HepG2 (cell line): ENCODE measurements at regions not wholly inside any gene's neighbourhood (a gene's known extent, or its start where the extent isn't known, plus 50 kb on each side); places are given as distances from the start of the nearest gene placed in this dataset.

ENCODE experiments used
- ATAC-seq: fragments of 200-7000 bp; cut with Tn5 transposase; 3 replicates; pipeline ENCODE4 v1.9.1; 2020; ENCODE audit warnings: mild to moderate bottlenecking, moderate library complexity
- BruUV-seq: library from RNA; stranded (reverse); fragments of 400-500 nt; replicated peaks from 2 replicates; lab custom pipeline; 2021; lab: Mats Ljungman, UMichigan
- CTCF ChIA-PET: fragments of 300-600 bp; formaldehyde crosslinking; extraction: SDS; loops from one replicate; lab custom pipeline; 2021; ENCODE audit warnings: low total read pairs, inconsistent platforms, low intra/inter-chr PET ratio; lab: Yijun Ruan, JAX
- POLR2A ChIA-PET: fragments of 350-600 bp; sonication (Branson Sonifier 250); formaldehyde crosslinking; loops from one replicate; lab custom pipeline; 2020; ENCODE audit warnings: antibody characterized with exemption, inconsistent platforms; lab: Yijun Ruan, JAX
- DNase-seq: peaks from one replicate; pipeline ENCODE4 v3.0.0-alpha.2; 2015; ENCODE audit warnings: low spot score
- FAIRE-seq: peaks from 3 replicates; lab custom pipeline; 2011; peaks lifted over from hg19 to GRCh38; lab: Jason Lieb, UNC
- H2AFZ ChIP-seq: one replicate; pipeline ENCODE4 v1.6.1; 2011; ENCODE audit warnings: low read length, inconsistent platforms
- H3K27ac ChIP-seq: fragments of 300-600 bp; 3 replicates; pipeline ENCODE4 v1.8.0; 2011; ENCODE audit warnings: mixed run types, mild to moderate bottlenecking, mixed read lengths, low read length, inconsistent platforms; ENCODE audit not compliant: insufficient read depth; ENCODE audit errors: extremely low read length
- H3K27me3 ChIP-seq, 2 experiments: fragments of 200-600 bp in 1 of 2; 2 replicates in 1 of 2; 3 replicates in 1 of 2; pipeline versions ENCODE4 v1.6.0 to v1.8.0; 2011; ENCODE audit warnings: low read length in 2 of 2, mild to moderate bottlenecking in 2 of 2, moderate library complexity in 2 of 2, inconsistent platforms in 1 of 2; ENCODE audit not compliant: insufficient read depth in 2 of 2, control insufficient read depth in 1 of 2
- H3K36me3 ChIP-seq, 2 experiments: fragments of 200-600 bp in 1 of 2; replicated peaks in 1 of 2; 2 replicates in 1 of 2; 3 replicates in 1 of 2; pipeline versions ENCODE4 v1.5.1 to v1.8.0; 2011; ENCODE audit warnings: low read length in 2 of 2, inconsistent platforms in 1 of 2; ENCODE audit not compliant: insufficient read depth in 2 of 2, control insufficient read depth in 1 of 2
- H3K4me1 ChIP-seq: 2 replicates; pipeline ENCODE4 v1.5.1; 2012; ENCODE audit warnings: low read length, inconsistent platforms; ENCODE audit not compliant: insufficient read depth
- H3K4me2 ChIP-seq: 2 replicates; pipeline ENCODE4 v1.6.0; 2011; ENCODE audit warnings: low read depth, low read length, inconsistent platforms
- H3K4me3 ChIP-seq, 3 experiments: fragments of 200-600 bp in 1 of 3; sonication (generic), shearing (Covaris generic) in 1 of 3; replicated peaks in 1 of 3; 2 replicates each; pipeline ENCODE4 v1.5.1; 2011 to 2016; ENCODE audit warnings: low read length in 3 of 3, inconsistent platforms in 2 of 3, low read depth in 2 of 3, mild to moderate bottlenecking in 2 of 3, control low read depth in 1 of 3, mixed read lengths in 1 of 3; ENCODE audit not compliant: insufficient read depth in 1 of 3
- H3K79me2 ChIP-seq: one replicate; pipeline ENCODE4 v1.6.1; 2011; ENCODE audit warnings: low read length, inconsistent platforms; ENCODE audit not compliant: insufficient read depth
- H3K9ac ChIP-seq: 2 replicates; pipeline ENCODE4 v1.6.0; 2011; ENCODE audit warnings: mild to moderate bottlenecking, low read depth, low read length, inconsistent platforms; ENCODE audit not compliant: insufficient read depth
- H3K9me3 ChIP-seq: 2 replicates; pipeline ENCODE4 v1.5.1; 2012; ENCODE audit warnings: mild to moderate bottlenecking, low read length
- H4K20me1 ChIP-seq: 2 replicates; pipeline ENCODE4 v1.6.0; 2011; ENCODE audit warnings: inconsistent platforms, mild to moderate bottlenecking, low read length, moderate library complexity; ENCODE audit not compliant: insufficient read depth
- ELF1 ChIP-seq: sonication (generic); formaldehyde crosslinking; IDR thresholded peaks from 2 replicates; pipeline ENCODE4 v1.4.0; 2020; ENCODE audit warnings: missing genetic modification reagents
- FOXJ3 ChIP-seq: sonication (generic); formaldehyde crosslinking; IDR thresholded peaks from 2 replicates; pipeline ENCODE4 v1.4.0; 2020; ENCODE audit warnings: missing genetic modification reagents, mild to moderate bottlenecking, borderline replicate concordance
- GPN1 ChIP-seq: sonication (generic); formaldehyde crosslinking; IDR thresholded peaks from 2 replicates; pipeline ENCODE4 v1.5.1; 2020; ENCODE audit warnings: missing genetic modification reagents, borderline replicate concordance
- HHEX ChIP-seq: IDR thresholded peaks from 2 replicates; pipeline ENCODE4 v1.6.1; 2016; ENCODE audit warnings: control low read depth
- KMT2B ChIP-seq: IDR thresholded peaks from 2 replicates; pipeline ENCODE4 v1.6.1; 2016; ENCODE audit warnings: missing genetic modification reagents, missing compliant biosample characterization
- NCOR1 ChIP-seq: fragments of 200-600 bp; sonication (generic); IDR thresholded peaks from 2 replicates; pipeline ENCODE4 v1.7.0; 2017; ENCODE audit warnings: antibody characterized with exemption, low read length, borderline replicate concordance
- STAT5B ChIP-seq: sonication (generic); formaldehyde crosslinking; IDR thresholded peaks from 2 replicates; pipeline ENCODE4 v1.4.0; 2020; ENCODE audit warnings: missing genetic modification reagents
- ZBTB21 ChIP-seq: sonication (generic); formaldehyde crosslinking; IDR thresholded peaks from 2 replicates; pipeline ENCODE4 v1.4.0; 2020; ENCODE audit warnings: missing genetic modification reagents
- ZNF101 ChIP-seq: sonication (generic); formaldehyde crosslinking; IDR thresholded peaks from 2 replicates; pipeline ENCODE4 v1.4.0; 2020; ENCODE audit warnings: mild to moderate bottlenecking, low read depth, missing genetic modification reagents, borderline replicate concordance
- ZNF235 ChIP-seq: sonication (generic); formaldehyde crosslinking; IDR thresholded peaks from 2 replicates; pipeline ENCODE4 v1.8.1; 2023; ENCODE audit warnings: mild to moderate bottlenecking, missing genetic modification reagents, borderline replicate concordance
- ZNF329 ChIP-seq: sonication (generic); formaldehyde crosslinking; IDR thresholded peaks from 2 replicates; pipeline ENCODE4 v1.9.0; 2021; ENCODE audit warnings: low read depth, mild to moderate bottlenecking, missing genetic modification reagents
- ZNF83 ChIP-seq: sonication (generic); formaldehyde crosslinking; IDR thresholded peaks from 2 replicates; pipeline ENCODE4 v1.4.0; 2020; ENCODE audit warnings: missing genetic modification reagents, mild to moderate bottlenecking, borderline replicate concordance
- in situ Hi-C: cut with HindIII; loops from 2 replicates; pipeline ENCODE4 v1.10.0; 2017; ENCODE audit warnings: low pct_unique_long_range_greater_than_20kb; ENCODE audit not compliant: extremely low pct_ligation_motif_present
- intact Hi-C: fragments of 100-400 bp; cut with micrococcal nuclease; formaldehyde crosslinking; loops from one replicate; pipeline ENCODE4 v1.10.0; 2022; ENCODE audit not compliant: unreplicated experiment
- TF ChIP-seq, protein P1 (sequence below): sonication (generic); formaldehyde crosslinking; IDR thresholded peaks from 2 replicates; pipeline ENCODE4 v1.9.0; 2021; ENCODE audit warnings: missing genetic modification reagents, borderline replicate concordance
- TF ChIP-seq, protein P2 (sequence below): sonication (generic); formaldehyde crosslinking; IDR thresholded peaks from 2 replicates; pipeline ENCODE4 v1.9.0; 2022; ENCODE audit warnings: low read depth, missing genetic modification reagents
- TF ChIP-seq, protein P3 (sequence below): sonication (generic); formaldehyde crosslinking; IDR thresholded peaks from 2 replicates; pipeline ENCODE4 v1.4.0; 2020; ENCODE audit warnings: missing genetic modification reagents
- TF ChIP-seq, protein P4 (sequence below): sonication (generic); formaldehyde crosslinking; IDR thresholded peaks from 2 replicates; pipeline ENCODE4 v1.5.0; 2020; ENCODE audit warnings: mild to moderate bottlenecking, missing genetic modification reagents
- TF ChIP-seq, protein P5 (sequence below): sonication (generic); formaldehyde crosslinking; IDR thresholded peaks from 2 replicates; pipeline ENCODE4 v1.8.0; 2022; ENCODE audit warnings: mild to moderate bottlenecking, missing genetic modification reagents; ENCODE audit not compliant: insufficient replicate concordance
- TF ChIP-seq, protein P6 (sequence below): sonication (generic); formaldehyde crosslinking; IDR thresholded peaks from 2 replicates; pipeline ENCODE4 v1.4.0; 2020; ENCODE audit warnings: missing genetic modification reagents

DNA sequence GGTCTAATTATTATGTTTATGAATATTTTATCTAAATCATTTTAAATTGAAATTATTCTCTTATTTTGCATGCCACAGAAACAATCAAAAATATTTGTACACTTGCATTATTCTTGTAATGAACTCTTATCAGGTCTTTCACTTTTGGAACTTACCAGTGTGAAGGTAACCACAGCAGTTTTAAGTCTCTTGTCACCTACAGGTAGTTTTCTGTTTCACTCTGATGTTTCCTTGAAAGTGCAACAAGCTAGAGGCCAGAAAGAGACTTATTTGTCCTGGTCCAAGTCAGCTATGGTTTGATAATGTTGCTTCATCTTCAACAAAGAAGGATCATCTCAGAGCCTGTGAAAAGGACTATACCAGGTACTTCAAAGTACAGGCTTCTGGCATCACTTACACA, 133.4 kb upstream of the NBEA start:
- Histone ChIP-seq H3K9ac (no peak overlapping the region), H3K27me3 (no peaks in the 10 kb centered on the region; a peak in 1 of 5 replicates), H4K20me1 (no peaks in the 10 kb centered on the region), H3K27ac (no peak overlapping the region), H3K79me2 (no peaks in the 10 kb centered on the region), H3K4me2 (no peak overlapping the region), H3K9me3 (peaks cover 19% of the 10 kb centered on the region), H2AFZ (no peak overlapping the region), H3K4me1 (no peaks in the 10 kb centered on the region), H3K4me3 (no peak overlapping the region), H3K36me3 (no peaks in the 10 kb centered on the region)
- ChIA-PET POLR2A (no interaction called here), CTCF (no interaction called here)
- DNase-seq = no peak
- FAIRE-seq = no peak
- in situ Hi-C loops (no loop called here), intact Hi-C loops (no loop called here)
- no TSS peak for BruUV-seq
- ATAC-seq = no peak
- TF ChIP-seq, protein P1, sequence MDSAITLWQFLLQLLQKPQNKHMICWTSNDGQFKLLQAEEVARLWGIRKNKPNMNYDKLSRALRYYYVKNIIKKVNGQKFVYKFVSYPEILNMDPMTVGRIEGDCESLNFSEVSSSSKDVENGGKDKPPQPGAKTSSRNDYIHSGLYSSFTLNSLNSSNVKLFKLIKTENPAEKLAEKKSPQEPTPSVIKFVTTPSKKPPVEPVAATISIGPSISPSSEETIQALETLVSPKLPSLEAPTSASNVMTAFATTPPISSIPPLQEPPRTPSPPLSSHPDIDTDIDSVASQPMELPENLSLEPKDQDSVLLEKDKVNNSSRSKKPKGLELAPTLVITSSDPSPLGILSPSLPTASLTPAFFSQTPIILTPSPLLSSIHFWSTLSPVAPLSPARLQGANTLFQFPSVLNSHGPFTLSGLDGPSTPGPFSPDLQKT (CRISPR knock-in tag) = no peak
- TF ChIP-seq GPN1 (CRISPR knock-in tag) = no peak
- TF ChIP-seq, protein P2, sequence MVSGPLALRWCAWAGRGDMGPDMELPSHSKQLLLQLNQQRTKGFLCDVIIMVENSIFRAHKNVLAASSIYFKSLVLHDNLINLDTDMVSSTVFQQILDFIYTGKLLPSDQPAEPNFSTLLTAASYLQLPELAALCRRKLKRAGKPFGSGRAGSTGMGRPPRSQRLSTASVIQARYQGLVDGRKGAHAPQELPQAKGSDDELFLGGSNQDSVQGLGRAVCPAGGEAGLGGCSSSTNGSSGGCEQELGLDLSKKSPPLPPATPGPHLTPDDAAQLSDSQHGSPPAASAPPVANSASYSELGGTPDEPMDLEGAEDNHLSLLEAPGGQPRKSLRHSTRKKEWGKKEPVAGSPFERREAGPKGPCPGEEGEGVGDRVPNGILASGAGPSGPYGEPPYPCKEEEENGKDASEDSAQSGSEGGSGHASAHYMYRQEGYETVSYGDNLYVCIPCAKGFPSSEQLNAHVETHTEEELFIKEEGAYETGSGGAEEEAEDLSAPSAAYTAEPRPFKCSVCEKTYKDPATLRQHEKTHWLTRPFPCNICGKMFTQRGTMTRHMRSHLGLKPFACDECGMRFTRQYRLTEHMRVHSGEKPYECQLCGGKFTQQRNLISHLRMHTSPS (CRISPR knock-in tag) = no peak
- no peak for TF ChIP-seq HHEX (CRISPR knock-in tag)
- no peak for TF ChIP-seq ZNF235 (CRISPR knock-in tag)
- TF ChIP-seq ZNF83 = no peak
- TF ChIP-seq ZNF329 (CRISPR knock-in tag) = no peak
- TF ChIP-seq, protein P3, sequence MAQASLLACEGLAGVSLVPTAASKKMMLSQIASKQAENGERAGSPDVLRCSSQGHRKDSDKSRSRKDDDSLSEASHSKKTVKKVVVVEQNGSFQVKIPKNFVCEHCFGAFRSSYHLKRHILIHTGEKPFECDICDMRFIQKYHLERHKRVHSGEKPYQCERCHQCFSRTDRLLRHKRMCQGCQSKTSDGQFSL = no peak
- TF ChIP-seq ZNF101 (CRISPR knock-in tag) = no peak
- TF ChIP-seq ZBTB21 (CRISPR knock-in tag) = no peak
- TF ChIP-seq STAT5B = no peak
- no peak for TF ChIP-seq FOXJ3 (CRISPR knock-in tag)
- TF ChIP-seq KMT2B (CRISPR knock-in tag) = no peak
- TF ChIP-seq, protein P4, sequence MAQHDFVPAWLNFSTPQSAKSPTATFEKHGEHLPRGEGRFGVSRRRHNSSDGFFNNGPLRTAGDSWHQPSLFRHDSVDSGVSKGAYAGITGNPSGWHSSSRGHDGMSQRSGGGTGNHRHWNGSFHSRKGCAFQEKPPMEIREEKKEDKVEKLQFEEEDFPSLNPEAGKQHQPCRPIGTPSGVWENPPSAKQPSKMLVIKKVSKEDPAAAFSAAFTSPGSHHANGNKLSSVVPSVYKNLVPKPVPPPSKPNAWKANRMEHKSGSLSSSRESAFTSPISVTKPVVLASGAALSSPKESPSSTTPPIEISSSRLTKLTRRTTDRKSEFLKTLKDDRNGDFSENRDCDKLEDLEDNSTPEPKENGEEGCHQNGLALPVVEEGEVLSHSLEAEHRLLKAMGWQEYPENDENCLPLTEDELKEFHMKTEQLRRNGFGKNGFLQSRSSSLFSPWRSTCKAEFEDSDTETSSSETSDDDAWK (CRISPR knock-in tag) = no peak
- TF ChIP-seq, protein P5, sequence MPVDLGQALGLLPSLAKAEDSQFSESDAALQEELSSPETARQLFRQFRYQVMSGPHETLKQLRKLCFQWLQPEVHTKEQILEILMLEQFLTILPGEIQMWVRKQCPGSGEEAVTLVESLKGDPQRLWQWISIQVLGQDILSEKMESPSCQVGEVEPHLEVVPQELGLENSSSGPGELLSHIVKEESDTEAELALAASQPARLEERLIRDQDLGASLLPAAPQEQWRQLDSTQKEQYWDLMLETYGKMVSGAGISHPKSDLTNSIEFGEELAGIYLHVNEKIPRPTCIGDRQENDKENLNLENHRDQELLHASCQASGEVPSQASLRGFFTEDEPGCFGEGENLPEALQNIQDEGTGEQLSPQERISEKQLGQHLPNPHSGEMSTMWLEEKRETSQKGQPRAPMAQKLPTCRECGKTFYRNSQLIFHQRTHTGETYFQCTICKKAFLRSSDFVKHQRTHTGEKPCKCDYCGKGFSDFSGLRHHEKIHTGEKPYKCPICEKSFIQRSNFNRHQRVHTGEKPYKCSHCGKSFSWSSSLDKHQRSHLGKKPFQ (CRISPR knock-in tag) = no peak
- no peak for TF ChIP-seq ELF1
- TF ChIP-seq, protein P6, sequence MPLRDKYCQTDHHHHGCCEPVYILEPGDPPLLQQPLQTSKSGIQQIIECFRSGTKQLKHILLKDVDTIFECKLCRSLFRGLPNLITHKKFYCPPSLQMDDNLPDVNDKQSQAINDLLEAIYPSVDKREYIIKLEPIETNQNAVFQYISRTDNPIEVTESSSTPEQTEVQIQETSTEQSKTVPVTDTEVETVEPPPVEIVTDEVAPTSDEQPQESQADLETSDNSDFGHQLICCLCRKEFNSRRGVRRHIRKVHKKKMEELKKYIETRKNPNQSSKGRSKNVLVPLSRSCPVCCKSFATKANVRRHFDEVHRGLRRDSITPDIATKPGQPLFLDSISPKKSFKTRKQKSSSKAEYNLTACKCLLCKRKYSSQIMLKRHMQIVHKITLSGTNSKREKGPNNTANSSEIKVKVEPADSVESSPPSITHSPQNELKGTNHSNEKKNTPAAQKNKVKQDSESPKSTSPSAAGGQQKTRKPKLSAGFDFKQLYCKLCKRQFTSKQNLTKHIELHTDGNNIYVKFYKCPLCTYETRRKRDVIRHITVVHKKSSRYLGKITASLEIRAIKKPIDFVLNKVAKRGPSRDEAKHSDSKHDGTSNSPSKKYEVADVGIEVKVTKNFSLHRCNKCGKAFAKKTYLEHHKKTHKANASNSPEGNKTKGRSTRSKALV (CRISPR knock-in tag) = no peak
- TF ChIP-seq NCOR1 = no peak
